ENCODE measurements at regions not wholly inside any gene's neighbourhood (a gene's known extent, or its start where the extent isn't known, plus 50 kb on each side); places are given as distances from the start of the nearest gene placed in this dataset.
A peak's percentile ranks its signal among the peaks of the same experiment; 100 is the strongest.

GRCh38 chr13:70339738-70340137 lies 231.5 kb upstream of the KLHL1 start:
- no peak overlapping the region for H2BK15ac ChIP-seq (ENCODE audit: low read depth, poor library complexity, severe bottlenecking)
- no peak overlapping the region for H2BK5ac ChIP-seq (ENCODE audit: low read depth, low read length, poor library complexity, severe bottlenecking)
- H2AK5ac ChIP-seq (ENCODE audit: low read length, severe bottlenecking) = no peak overlapping the region
- 84% methylated on average over 3 of the region's 4 CpGs for WGBS
- H3K18ac ChIP-seq (ENCODE audit: low read depth in 1 of 2, low read length in 2 of 2) = peak overlapping the region in 1 of 2 experiments; percentile 12
- no peak overlapping the region for H3K4me2 ChIP-seq (ENCODE audit: low read length, poor library complexity, severe bottlenecking)
- no peak overlapping the region for H3K27ac ChIP-seq (ENCODE audit: low read length, poor library complexity, severe bottlenecking)
- H2AFZ ChIP-seq (ENCODE audit: low read depth, low read length) = peak overlapping the region; percentile 27
- H3K4ac ChIP-seq (ENCODE audit: low read depth in 1 of 2, low read length in 2 of 2) = no peak overlapping the region
- no peak overlapping the region for H3K4me3 ChIP-seq (ENCODE audit: insufficient read depth in 1 of 2, low read depth in 1 of 2, low read length in 2 of 2)
- H3K36me3 ChIP-seq (ENCODE audit: control insufficient read depth in 1 of 2, insufficient read depth in 2 of 2, low read depth in 1 of 2, low read length in 2 of 2) = no peaks in the 10 kb centered on the region
- no peak overlapping the region for H3K9ac ChIP-seq (ENCODE audit: low read length)
- no peaks in the 10 kb centered on the region for H3K79me1 ChIP-seq (replicated peaks; ENCODE audit: low read length, poor library complexity, severe bottlenecking)
- H4K91ac ChIP-seq (ENCODE audit: low read length) = no peak overlapping the region
- no peak overlapping the region for H4K8ac ChIP-seq (ENCODE audit: low read length)
- no peak overlapping the region for H3K23ac ChIP-seq (ENCODE audit: low read length in 2 of 2)
- H3K4me1 ChIP-seq (ENCODE audit: control insufficient read depth, insufficient read depth, low read depth, low read length) = no peaks in the 10 kb centered on the region
- H2BK120ac ChIP-seq (ENCODE audit: low read depth, low read length) = no peak overlapping the region
- no peak overlapping the region for H3K14ac ChIP-seq (ENCODE audit: low read length in 2 of 2)
- no peaks in the 10 kb centered on the region for H3K9me3 ChIP-seq (ENCODE audit: control insufficient read depth, low read length)
- no peak overlapping the region for H2BK12ac ChIP-seq (ENCODE audit: low read length in 2 of 2)
- peak; percentile 45 for DNase-seq
- H3K27me3 ChIP-seq (ENCODE audit: control insufficient read depth in 1 of 2, insufficient read depth in 1 of 2, low read length in 2 of 2) = no peaks in the 10 kb centered on the region

DNA sequence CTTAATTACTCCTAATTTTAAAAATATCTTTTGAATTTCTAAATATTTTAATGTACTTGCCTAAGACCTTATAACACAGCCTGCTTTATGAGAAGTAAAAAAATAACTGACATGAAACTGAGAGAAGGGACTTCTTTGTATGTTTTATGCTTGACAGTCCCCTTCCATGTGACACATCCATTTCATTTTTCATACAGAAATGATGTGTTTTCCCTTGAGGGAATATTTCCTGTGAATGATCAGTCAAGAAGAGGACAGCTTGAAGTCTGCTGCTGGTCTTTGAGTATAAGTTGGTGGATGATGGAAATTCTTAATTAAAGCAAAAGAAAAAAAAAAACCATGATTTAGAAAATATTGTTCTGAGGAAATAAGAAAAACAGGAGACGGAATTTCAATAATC lies 230.4 kb upstream of the KLHL1 start:
- H2BK15ac ChIP-seq (ENCODE audit: low read depth, poor library complexity, severe bottlenecking) = no peak overlapping the region
- H3K9me3 ChIP-seq (ENCODE audit: control insufficient read depth, low read length) = no peaks in the 10 kb centered on the region
- H2BK5ac ChIP-seq (ENCODE audit: low read depth, low read length, poor library complexity, severe bottlenecking) = no peak overlapping the region
- H3K4me2 ChIP-seq (ENCODE audit: low read length, poor library complexity, severe bottlenecking) = no peak overlapping the region
- no CpG with 5 or more reads among the region's 1 CpG for WGBS
- no peak overlapping the region for H3K23ac ChIP-seq (ENCODE audit: low read length in 2 of 2)
- H3K79me1 ChIP-seq (replicated peaks; ENCODE audit: low read length, poor library complexity, severe bottlenecking) = no peaks in the 10 kb centered on the region
- no peak overlapping the region for H3K18ac ChIP-seq (ENCODE audit: low read depth in 1 of 2, low read length in 2 of 2)
- H3K36me3 ChIP-seq (ENCODE audit: control insufficient read depth in 1 of 2, insufficient read depth in 2 of 2, low read depth in 1 of 2, low read length in 2 of 2) = no peaks in the 10 kb centered on the region
- H3K4me3 ChIP-seq (ENCODE audit: insufficient read depth in 1 of 2, low read depth in 1 of 2, low read length in 2 of 2) = no peak overlapping the region
- no peak overlapping the region for H2BK120ac ChIP-seq (ENCODE audit: low read depth, low read length)
- H2AFZ ChIP-seq (ENCODE audit: low read depth, low read length) = no peak overlapping the region
- no peak overlapping the region for H4K91ac ChIP-seq (ENCODE audit: low read length)
- no peak overlapping the region for H2AK5ac ChIP-seq (ENCODE audit: low read length, severe bottlenecking)
- no peak overlapping the region for H3K27ac ChIP-seq (ENCODE audit: low read length, poor library complexity, severe bottlenecking)
- no peak overlapping the region for H2BK12ac ChIP-seq (ENCODE audit: low read length in 2 of 2)
- no peak overlapping the region for H3K9ac ChIP-seq (ENCODE audit: low read length)
- H4K8ac ChIP-seq (ENCODE audit: low read length) = no peak overlapping the region
- H3K27me3 ChIP-seq (ENCODE audit: control insufficient read depth in 1 of 2, insufficient read depth in 1 of 2, low read length in 2 of 2) = no peaks in the 10 kb centered on the region
- no peak overlapping the region for H3K14ac ChIP-seq (ENCODE audit: low read length in 2 of 2)
- H3K4ac ChIP-seq (ENCODE audit: low read depth in 1 of 2, low read length in 2 of 2) = no peak overlapping the region
- H3K4me1 ChIP-seq (ENCODE audit: control insufficient read depth, insufficient read depth, low read depth, low read length) = no peaks in the 10 kb centered on the region
- no peak for DNase-seq

DNA sequence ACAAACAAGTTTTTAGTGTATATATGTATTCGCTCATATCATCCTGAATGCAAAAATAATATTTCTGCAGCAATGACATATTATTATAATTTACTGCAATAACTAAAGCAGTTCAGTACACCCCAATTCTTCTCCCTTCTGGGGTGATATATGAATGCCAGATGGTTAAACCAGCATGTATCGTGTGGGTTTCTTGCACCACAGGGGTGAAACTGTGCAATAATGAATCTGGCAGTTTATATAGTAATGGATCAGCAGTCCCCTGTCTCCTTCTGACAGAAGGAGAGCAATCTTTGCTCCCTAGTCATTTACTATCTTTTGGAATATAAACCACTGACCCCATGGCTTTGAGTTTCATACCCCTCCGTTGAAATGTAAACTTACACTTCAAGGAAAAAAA lies 228.6 kb upstream of the KLHL1 start:
- Histone ChIP-seq H2AK5ac (ENCODE audit: low read length, severe bottlenecking) (no peak overlapping the region), H4K8ac (ENCODE audit: low read length) (no peak overlapping the region), H3K4ac (ENCODE audit: low read depth in 1 of 2, low read length in 2 of 2) (no peak overlapping the region), H3K9ac (ENCODE audit: low read length) (no peak overlapping the region), H2BK5ac (ENCODE audit: low read depth, low read length, poor library complexity, severe bottlenecking) (no peak overlapping the region), H2BK120ac (ENCODE audit: low read depth, low read length) (no peak overlapping the region), H3K4me2 (ENCODE audit: low read length, poor library complexity, severe bottlenecking) (no peak overlapping the region), H2BK12ac (ENCODE audit: low read length in 2 of 2) (no peak overlapping the region), H3K4me1 (ENCODE audit: control insufficient read depth, insufficient read depth, low read depth, low read length) (no peaks in the 10 kb centered on the region), H3K14ac (ENCODE audit: low read length in 2 of 2) (no peak overlapping the region), H4K91ac (ENCODE audit: low read length) (no peak overlapping the region), H3K18ac (ENCODE audit: low read depth in 1 of 2, low read length in 2 of 2) (no peak overlapping the region), H3K79me1 (replicated peaks; ENCODE audit: low read length, poor library complexity, severe bottlenecking) (no peaks in the 10 kb centered on the region), H3K27me3 (ENCODE audit: control insufficient read depth in 1 of 2, insufficient read depth in 1 of 2, low read length in 2 of 2) (no peaks in the 10 kb centered on the region), H2AFZ (ENCODE audit: low read depth, low read length) (no peak overlapping the region), H2BK15ac (ENCODE audit: low read depth, poor library complexity, severe bottlenecking) (no peak overlapping the region), H3K27ac (ENCODE audit: low read length, poor library complexity, severe bottlenecking) (no peak overlapping the region), H3K9me3 (ENCODE audit: control insufficient read depth, low read length) (no peaks in the 10 kb centered on the region), H3K23ac (ENCODE audit: low read length in 2 of 2) (no peak overlapping the region), H3K4me3 (ENCODE audit: insufficient read depth in 1 of 2, low read depth in 1 of 2, low read length in 2 of 2) (no peak overlapping the region), H3K36me3 (ENCODE audit: control insufficient read depth in 1 of 2, insufficient read depth in 2 of 2, low read depth in 1 of 2, low read length in 2 of 2) (no peaks in the 10 kb centered on the region)
- DNase-seq = no peak
- WGBS = 64% methylated on average over 1 of the region's 3 CpGs

- Histone ChIP-seq H3K27me3 (ENCODE audit: control insufficient read depth in 1 of 2, insufficient read depth in 1 of 2, low read length in 2 of 2) (no peaks in the 10 kb centered on the region), H3K36me3 (ENCODE audit: control insufficient read depth in 1 of 2, insufficient read depth in 2 of 2, low read depth in 1 of 2, low read length in 2 of 2) (no peaks in the 10 kb centered on the region), H2AK5ac (ENCODE audit: low read length, severe bottlenecking) (no peak overlapping the region), H2BK15ac (ENCODE audit: low read depth, poor library complexity, severe bottlenecking) (no peak overlapping the region), H3K9me3 (ENCODE audit: control insufficient read depth, low read length) (no peaks in the 10 kb centered on the region), H3K79me1 (replicated peaks; ENCODE audit: low read length, poor library complexity, severe bottlenecking) (no peaks in the 10 kb centered on the region), H2AFZ (ENCODE audit: low read depth, low read length) (no peak overlapping the region), H2BK12ac (ENCODE audit: low read length in 2 of 2) (no peak overlapping the region), H3K4me3 (ENCODE audit: insufficient read depth in 1 of 2, low read depth in 1 of 2, low read length in 2 of 2) (no peak overlapping the region), H3K18ac (ENCODE audit: low read depth in 1 of 2, low read length in 2 of 2) (no peak overlapping the region), H3K23ac (ENCODE audit: low read length in 2 of 2) (no peak overlapping the region), H3K27ac (ENCODE audit: low read length, poor library complexity, severe bottlenecking) (no peak overlapping the region), H2BK120ac (ENCODE audit: low read depth, low read length) (no peak overlapping the region), H4K91ac (ENCODE audit: low read length) (no peak overlapping the region), H3K4ac (ENCODE audit: low read depth in 1 of 2, low read length in 2 of 2) (no peak overlapping the region), H3K4me2 (ENCODE audit: low read length, poor library complexity, severe bottlenecking) (no peak overlapping the region), H4K8ac (ENCODE audit: low read length) (no peak overlapping the region), H3K14ac (ENCODE audit: low read length in 2 of 2) (no peak overlapping the region), H2BK5ac (ENCODE audit: low read depth, low read length, poor library complexity, severe bottlenecking) (no peak overlapping the region), H3K4me1 (ENCODE audit: control insufficient read depth, insufficient read depth, low read depth, low read length) (no peaks in the 10 kb centered on the region), H3K9ac (ENCODE audit: low read length) (no peak overlapping the region)
- WGBS = no CpG with 5 or more reads among the region's 2 CpGs
- DNase-seq = no peak
Measured at GRCh38 chr13:70333752-70334151, 225.5 kb upstream of the KLHL1 start.
